Naive B cell (primary cell): ENCODE measurements at regions not wholly inside any gene's neighbourhood (a gene's known extent, or its start where the extent isn't known, plus 50 kb on each side); places are given as distances from the start of the nearest gene placed in this dataset.
A peak's percentile ranks its signal among the peaks of the same experiment; 100 is the strongest.

Experiments used
- ATAC-seq, 2 donors: fragments of 150-1000 bp; cut with Tn5 transposase; 2 replicates each; pipeline ENCODE4 v1.10.0; 2021; ENCODE audit warnings: low read depth in 2 of 2, mild to moderate bottlenecking in 2 of 2, moderate library complexity in 2 of 2
- DNase-seq: peaks from one replicate; pipeline ENCODE4 v3.0.0; 2022
- H3K27ac Mint-ChIP-seq, 6 donors: one replicate each; pipeline ENCODE4 v1.8.0; 2020 to 2022; ENCODE audit warnings: mild to moderate bottlenecking in 6 of 6, mixed read lengths in 6 of 6, moderate library complexity in 5 of 6, inconsistent platforms in 2 of 6
- H3K27me3 Mint-ChIP-seq, 3 donors: one replicate each; pipeline ENCODE4 v1.8.0; 2021 to 2022; ENCODE audit warnings: mixed read lengths in 3 of 3, mild to moderate bottlenecking in 1 of 3
- H3K36me3 Mint-ChIP-seq, 2 donors: one replicate each; pipeline ENCODE4 v1.8.0; 2020 to 2022; ENCODE audit warnings: mixed read lengths in 2 of 2, inconsistent platforms in 1 of 2, mild to moderate bottlenecking in 1 of 2
- H3K4me1 Mint-ChIP-seq, 3 donors: one replicate each; pipeline ENCODE4 v1.8.0; 2020 to 2022; ENCODE audit warnings: mixed read lengths in 3 of 3, inconsistent platforms in 1 of 3, mild to moderate bottlenecking in 1 of 3, moderate library complexity in 1 of 3
- H3K4me3 Mint-ChIP-seq, 8 donors: one replicate each; pipeline ENCODE4 v1.8.0; 2020 to 2022; ENCODE audit warnings: mild to moderate bottlenecking in 8 of 8, mixed read lengths in 8 of 8, moderate library complexity in 8 of 8, inconsistent platforms in 2 of 8
- H3K9me3 Mint-ChIP-seq, 7 donors: one replicate each; pipeline ENCODE4 v1.8.0; 2020 to 2022; ENCODE audit warnings: mixed read lengths in 7 of 7, mild to moderate bottlenecking in 5 of 7, inconsistent platforms in 2 of 7, moderate library complexity in 1 of 7

GRCh38 chr3:104855702-104856101, 511.0 kb upstream of the ALCAM start:
- H3K9me3 Mint-ChIP-seq, result peaks cover 0 to 7% (median 0%) of the 10 kb centered on the region in 7 donors
- DNase-seq (no peak), ATAC-seq (no peak)
- H3K27ac Mint-ChIP-seq, result no peak overlapping the region
- no peaks in the 10 kb centered on the region for H3K4me1 Mint-ChIP-seq
- H3K4me3 Mint-ChIP-seq, result no peak overlapping the region
- no peaks in the 10 kb centered on the region for H3K27me3 Mint-ChIP-seq
- H3K36me3 Mint-ChIP-seq, result no peaks in the 10 kb centered on the region

GRCh38 chr3:104856741-104857140, 510.0 kb upstream of the ALCAM start:
- Mint-ChIP-seq H3K27me3 (no peaks in the 10 kb centered on the region), H3K4me3 (no peak overlapping the region), H3K9me3 (peaks cover 0 to 2% (median 0%) of the 10 kb centered on the region in 7 donors), H3K4me1 (no peaks in the 10 kb centered on the region), H3K36me3 (no peaks in the 10 kb centered on the region), H3K27ac (no peak overlapping the region)
- DNase-seq (no peak), ATAC-seq (no peak)

DNA sequence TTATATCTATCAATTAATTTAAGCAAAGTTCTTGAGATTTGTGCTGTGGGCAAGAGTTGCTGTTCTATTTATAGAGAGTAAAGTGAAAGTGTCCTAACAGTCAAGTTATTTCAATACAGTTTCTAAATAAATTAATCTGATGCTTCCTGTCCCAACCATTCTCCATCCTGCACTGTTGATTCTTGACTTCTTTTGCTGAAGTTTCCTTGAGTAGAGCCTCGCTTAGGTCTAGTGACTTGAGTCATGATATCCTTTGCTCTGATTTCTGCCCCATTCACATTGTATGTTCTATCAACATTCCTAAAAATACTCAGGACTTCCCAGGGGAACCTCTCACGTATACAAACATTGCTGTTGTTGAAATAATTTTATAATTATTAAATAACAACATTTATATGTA, 498.4 kb upstream of the ALCAM start:
- Mint-ChIP-seq H3K4me3 (no peak overlapping the region), H3K36me3 (no peaks in the 10 kb centered on the region), H3K4me1 (no peaks in the 10 kb centered on the region), H3K27ac (no peak overlapping the region), H3K9me3 (no peaks in the 10 kb centered on the region), H3K27me3 (no peaks in the 10 kb centered on the region)
- ATAC-seq, result no peak
- DNase-seq, result no peak

DNA sequence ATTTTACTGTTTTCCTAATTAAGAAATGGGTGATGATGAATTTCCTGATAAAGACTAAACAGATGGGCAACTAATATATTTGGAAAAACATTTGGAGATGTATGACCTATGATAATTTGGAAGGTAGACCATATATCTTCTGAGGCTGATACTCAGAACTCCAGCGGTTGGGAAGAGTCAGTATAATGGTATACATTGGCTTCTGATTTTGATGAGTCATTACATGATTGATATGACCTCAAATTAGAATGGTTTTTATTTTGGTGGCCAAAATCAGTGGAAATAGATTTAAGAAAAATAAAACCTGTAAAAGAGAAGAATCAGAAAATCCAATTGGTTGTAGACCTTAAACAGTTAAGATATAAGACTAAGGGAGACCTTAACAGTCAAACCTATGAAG, 496.4 kb upstream of the ALCAM start:
- ATAC-seq (no peak), DNase-seq (no peak)
- Mint-ChIP-seq H3K4me3 (no peak overlapping the region), H3K9me3 (no peaks in the 10 kb centered on the region), H3K4me1 (no peaks in the 10 kb centered on the region), H3K27me3 (no peaks in the 10 kb centered on the region), H3K27ac (no peak overlapping the region), H3K36me3 (no peaks in the 10 kb centered on the region)

GRCh38 chr3:104873331-104873730, 493.4 kb upstream of the ALCAM start:
- no peak overlapping the region for H3K4me3 Mint-ChIP-seq
- no peak overlapping the region for H3K27ac Mint-ChIP-seq
- no peak for DNase-seq
- H3K27me3 Mint-ChIP-seq, result no peaks in the 10 kb centered on the region
- peaks cover 0 to 3% (median 0%) of the 10 kb centered on the region in 7 donors for H3K9me3 Mint-ChIP-seq
- no peak for ATAC-seq
- H3K36me3 Mint-ChIP-seq, result no peaks in the 10 kb centered on the region
- H3K4me1 Mint-ChIP-seq, result no peaks in the 10 kb centered on the region

GRCh38 chr3:104878395-104878794, 488.3 kb upstream of the ALCAM start:
- H3K27me3 Mint-ChIP-seq, result no peaks in the 10 kb centered on the region
- H3K4me1 Mint-ChIP-seq, result no peaks in the 10 kb centered on the region
- DNase-seq, result no peak
- no peak overlapping the region for H3K27ac Mint-ChIP-seq
- H3K4me3 Mint-ChIP-seq, result no peak overlapping the region
- no peaks in the 10 kb centered on the region for H3K36me3 Mint-ChIP-seq
- ATAC-seq, result no peak
- H3K9me3 Mint-ChIP-seq, result peaks cover 0 to 3% (median 0%) of the 10 kb centered on the region in 7 donors

DNA sequence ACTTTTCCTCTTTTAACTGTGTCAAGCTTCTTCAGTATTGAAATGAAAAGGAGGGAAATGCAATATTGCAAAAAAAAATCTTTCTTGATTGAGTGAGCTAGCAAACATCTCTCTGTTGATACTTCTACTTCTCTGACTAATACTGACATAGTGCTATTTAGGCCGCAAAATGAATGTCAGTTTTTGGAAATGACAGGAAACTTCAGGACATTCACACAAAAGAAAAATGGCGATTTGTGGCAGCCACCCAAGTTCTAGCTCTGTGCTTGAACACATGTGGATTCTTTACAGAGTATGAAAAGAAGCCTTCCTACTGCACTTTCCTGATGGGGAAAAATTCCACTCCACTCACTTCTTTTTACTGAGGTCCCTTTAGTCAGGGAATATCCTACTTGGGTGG, 486.8 kb upstream of the ALCAM start:
- Mint-ChIP-seq H3K36me3 (no peaks in the 10 kb centered on the region), H3K27me3 (no peaks in the 10 kb centered on the region), H3K4me1 (no peaks in the 10 kb centered on the region), H3K4me3 (no peak overlapping the region), H3K27ac (peak overlapping the region in 1 of 6 donors; percentile 23), H3K9me3 (peaks cover 0 to 3% (median 0%) of the 10 kb centered on the region in 7 donors)
- ATAC-seq (no peak), DNase-seq (no peak)

GRCh38 chr3:104885214-104885814, 481.4 kb upstream of the ALCAM start:
- no peak overlapping the region for H3K4me3 Mint-ChIP-seq
- H3K9me3 Mint-ChIP-seq, result peaks cover 0 to 2% (median 0%) of the 10 kb centered on the region in 7 donors
- peaks cover 0 to 3% (median 0%) of the 10 kb centered on the region in 3 donors for H3K4me1 Mint-ChIP-seq
- DNase-seq (no peak), ATAC-seq (no peak)
- H3K27ac Mint-ChIP-seq, result no peak overlapping the region
- no peaks in the 10 kb centered on the region for H3K27me3 Mint-ChIP-seq
- H3K36me3 Mint-ChIP-seq, result no peaks in the 10 kb centered on the region

GRCh38 chr3:104886220-104886995, 480.3 kb upstream of the ALCAM start:
- Mint-ChIP-seq H3K4me1 (peaks cover 0 to 3% (median 0%) of the 10 kb centered on the region in 3 donors), H3K27ac (no peak overlapping the region), H3K4me3 (peak overlapping the region in 1 of 8 donors; percentile 52), H3K9me3 (peaks cover 0 to 2% (median 0%) of the 10 kb centered on the region in 7 donors), H3K27me3 (no peaks in the 10 kb centered on the region), H3K36me3 (no peaks in the 10 kb centered on the region)
- ATAC-seq (no peak), DNase-seq (no peak)

DNA sequence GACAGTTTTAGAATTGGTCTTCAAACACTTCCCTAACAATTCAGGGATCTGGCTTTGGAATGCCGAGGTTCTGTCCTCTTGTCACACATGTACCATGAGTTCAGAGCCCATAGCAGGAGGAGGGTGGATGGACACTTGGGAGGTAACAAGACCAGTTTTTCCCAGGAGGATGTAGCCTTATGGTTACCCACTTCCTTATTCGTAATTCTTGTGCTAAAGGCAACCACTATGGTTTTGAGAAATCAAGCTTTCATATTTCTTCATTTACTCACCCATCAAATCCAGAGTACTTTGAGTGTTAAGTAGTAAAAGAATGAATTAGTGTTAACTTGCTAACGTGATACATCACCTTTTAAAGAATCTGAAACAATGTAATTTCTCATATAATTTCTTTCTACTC, 479.6 kb upstream of the ALCAM start:
- DNase-seq, result no peak
- no peak for ATAC-seq
- no peaks in the 10 kb centered on the region for H3K36me3 Mint-ChIP-seq
- H3K4me3 Mint-ChIP-seq, result no peak overlapping the region
- H3K27ac Mint-ChIP-seq, result no peak overlapping the region
- peaks cover 0 to 2% (median 0%) of the 10 kb centered on the region in 7 donors for H3K9me3 Mint-ChIP-seq
- H3K27me3 Mint-ChIP-seq, result no peaks in the 10 kb centered on the region
- peaks cover 0 to 3% (median 0%) of the 10 kb centered on the region in 3 donors for H3K4me1 Mint-ChIP-seq

GRCh38 chr3:104887619-104888018, 479.1 kb upstream of the ALCAM start:
- Mint-ChIP-seq H3K4me3 (no peak overlapping the region), H3K36me3 (no peaks in the 10 kb centered on the region), H3K9me3 (peaks cover 0 to 2% (median 0%) of the 10 kb centered on the region in 7 donors), H3K4me1 (peaks cover 0 to 3% (median 0%) of the 10 kb centered on the region in 3 donors), H3K27me3 (no peaks in the 10 kb centered on the region), H3K27ac (no peak overlapping the region)
- DNase-seq (no peak), ATAC-seq (no peak)

GRCh38 chr3:104892044-104892443, 474.7 kb upstream of the ALCAM start:
- no peaks in the 10 kb centered on the region for H3K4me1 Mint-ChIP-seq

DNA sequence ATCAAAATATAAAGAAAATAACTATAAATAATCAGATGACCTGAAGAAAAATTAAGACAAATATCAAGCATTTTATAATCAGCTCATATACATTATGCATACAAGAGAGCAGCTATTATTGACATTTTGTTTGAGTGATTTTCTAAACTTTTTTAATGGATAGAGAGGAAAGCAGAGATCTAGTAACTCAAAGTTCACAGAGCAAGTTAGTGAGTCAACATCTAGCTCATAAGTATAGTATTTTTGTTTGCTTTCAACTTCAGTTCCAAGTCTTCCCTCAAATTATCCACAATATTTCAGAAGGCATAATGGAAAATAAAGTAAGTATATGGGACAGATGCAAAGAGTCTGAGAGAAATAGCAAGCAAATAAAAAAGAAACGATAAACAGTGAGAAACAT, 470.1 kb upstream of the ALCAM start:
- Mint-ChIP-seq H3K27ac (no peak overlapping the region), H3K9me3 (peaks cover 0 to 5% (median 0%) of the 10 kb centered on the region in 7 donors), H3K4me3 (no peak overlapping the region), H3K4me1 (no peaks in the 10 kb centered on the region), H3K36me3 (no peaks in the 10 kb centered on the region), H3K27me3 (no peaks in the 10 kb centered on the region)
- ATAC-seq (no peak), DNase-seq (no peak)

More at GRCh38 chr3:104892044-104892443, 474.7 kb upstream of the ALCAM start:
- H3K4me3 Mint-ChIP-seq, result no peak overlapping the region
- no peak overlapping the region for H3K27ac Mint-ChIP-seq
- peaks cover 0 to 2% (median 0%) of the 10 kb centered on the region in 7 donors for H3K9me3 Mint-ChIP-seq
- DNase-seq (no peak), ATAC-seq (no peak)
- H3K36me3 Mint-ChIP-seq, result no peaks in the 10 kb centered on the region
- no peaks in the 10 kb centered on the region for H3K27me3 Mint-ChIP-seq

DNA sequence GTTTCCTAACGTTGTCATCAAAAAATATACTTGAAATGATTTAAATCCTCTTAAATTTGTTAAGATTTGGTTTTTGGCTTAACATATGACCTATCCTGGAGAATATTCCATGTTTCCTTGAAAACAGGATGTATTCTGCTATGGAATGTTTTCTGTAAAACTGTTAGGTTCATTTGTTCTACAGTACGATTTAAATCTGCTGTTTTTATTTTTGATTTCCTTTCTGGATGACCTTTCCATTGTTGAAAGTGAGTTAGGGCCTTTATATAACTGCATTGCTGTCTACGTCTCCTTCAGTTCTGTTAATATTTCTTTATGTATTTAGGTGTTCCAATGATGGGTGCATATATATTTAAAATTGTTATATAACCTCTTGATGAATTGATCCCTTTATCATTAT, 465.3 kb upstream of the ALCAM start:
- Mint-ChIP-seq H3K4me1 (no peaks in the 10 kb centered on the region), H3K27ac (no peak overlapping the region), H3K4me3 (no peak overlapping the region), H3K27me3 (no peaks in the 10 kb centered on the region), H3K9me3 (peaks cover 6 to 29% (median 10%) of the 10 kb centered on the region in 7 donors), H3K36me3 (peaks cover 0 to 9% of the 10 kb centered on the region in 2 donors)
- ATAC-seq (no peak), DNase-seq (no peak)
